HCT116 (cell line): ENCODE measurements at regions not wholly inside any gene's neighbourhood (a gene's known extent, or its start where the extent isn't known, plus 50 kb on each side); places are given as distances from the start of the nearest gene placed in this dataset.

Experiments used
- ATAC-seq: fragments of 200-7000 bp; cut with Tn5 transposase; 2 replicates; pipeline ENCODE4 v1.9.1; 2020; ENCODE audit warnings: mild to moderate bottlenecking, moderate library complexity
- BruUV-seq: library from RNA; stranded (reverse); fragments of 400-500 nt; replicated peaks from 2 replicates; lab custom pipeline; 2021; lab: Mats Ljungman, UMichigan
- CTCF ChIA-PET: fragments of 300-600 bp; sonication (Branson Sonifier 250); formaldehyde crosslinking; loops from one replicate; lab custom pipeline; 2021; ENCODE audit warnings: antibody characterized with exemption; lab: Charles Lee
- POLR2A ChIA-PET: fragments of 300-600, 350-600 bp; sonication (Branson Sonifier 250); formaldehyde crosslinking; loops from one replicate; lab custom pipeline; 2021; ENCODE audit warnings: antibody characterized with exemption; lab: Charles Lee
- RAD21 ChIA-PET, 2 experiments: fragments of 300-600 bp; sonication (Branson Sonifier 250); formaldehyde crosslinking; loops; one replicate each; lab custom pipeline; 2023; ENCODE audit warnings: low total read pairs in 2 of 2; ENCODE audit not compliant: uncharacterized antibody in 2 of 2, unreplicated experiment in 2 of 2, low non-redundant PET in 1 of 2; lab: Charles Lee
- DNase-seq: peaks from one replicate; pipeline ENCODE4 v3.0.0-alpha.2; 2010; ENCODE audit warnings: low read depth, low spot score
- H2AFZ ChIP-seq: fragments of 200-600 bp; shearing (Covaris generic), sonication (generic); 2 replicates; pipeline ENCODE4 v1.6.1; 2017; ENCODE audit warnings: low read depth, mixed run types, mixed read lengths, antibody characterized with exemption, low read length; ENCODE audit not compliant: poor library complexity, severe bottlenecking
- H3K27ac ChIP-seq: 2 replicates; pipeline ENCODE4 v1.5.1; 2012; ENCODE audit warnings: low read depth, low read length
- H3K27me3 ChIP-seq: fragments of 200-600 bp; sonication (generic); 2 replicates; pipeline ENCODE4 v1.6.1; 2016; ENCODE audit warnings: mixed run types, low read length, mixed read lengths; ENCODE audit not compliant: insufficient read depth
- H3K36me3 ChIP-seq, 2 experiments: fragments of 200-500 bp in 1 of 2; fragments of 200-600 bp in 1 of 2; sonication (Bioruptor generic) in 1 of 2; sonication (generic) in 1 of 2; 2 replicates each; pipeline versions ENCODE4 v1.5.1 to v1.6.1; 2014 to 2016; ENCODE audit warnings: low read length in 2 of 2, inconsistent platforms in 1 of 2, mixed read lengths in 1 of 2, mixed run types in 1 of 2; ENCODE audit not compliant: insufficient read depth in 2 of 2, control insufficient read depth in 1 of 2
- H3K4me1 ChIP-seq, 2 experiments: fragments of 200-600 bp in 1 of 2; sonication (generic) in 1 of 2; 2 replicates each; pipeline versions ENCODE4 v1.5.1 to v1.6.1; 2012 to 2017; ENCODE audit warnings: low read length in 2 of 2, inconsistent platforms in 1 of 2, mild to moderate bottlenecking in 1 of 2, mixed read lengths in 1 of 2, mixed run types in 1 of 2, moderate library complexity in 1 of 2; ENCODE audit not compliant: insufficient read depth in 2 of 2, control insufficient read depth in 1 of 2
- H3K4me2 ChIP-seq: fragments of 200-600 bp; sonication (generic); 2 replicates; pipeline ENCODE4 v1.6.1; 2017; ENCODE audit warnings: mixed run types, low read length, mixed read lengths
- H3K4me3 ChIP-seq, 2 experiments: fragments of 200-600 bp in 1 of 2; sonication (generic) in 1 of 2; replicated peaks in 1 of 2; 2 replicates each; pipeline ENCODE4 v1.5.1; 2011 to 2016; ENCODE audit warnings: low read length in 2 of 2, control low read depth in 1 of 2, low read depth in 1 of 2, mild to moderate bottlenecking in 1 of 2, mixed read lengths in 1 of 2, mixed run types in 1 of 2
- H3K79me2 ChIP-seq: fragments of 200-600 bp; sonication (generic); 2 replicates; pipeline ENCODE4 v1.6.1; 2017; ENCODE audit warnings: mild to moderate bottlenecking, mixed run types, low read length, moderate library complexity, mixed read lengths; ENCODE audit not compliant: insufficient read depth
- H3K9ac ChIP-seq: fragments of 200-600 bp; sonication (generic); 2 replicates; pipeline ENCODE4 v1.6.1; 2016; ENCODE audit warnings: low read length, mixed read lengths
- H3K9me2 ChIP-seq: fragments of 200-600 bp; sonication (generic), shearing (Covaris generic); 2 replicates; pipeline ENCODE4 v1.6.1; 2017; ENCODE audit warnings: mixed run types, mild to moderate bottlenecking, moderate library complexity; ENCODE audit not compliant: insufficient read depth
- H3K9me3 ChIP-seq, 2 experiments: fragments of 200-500 bp in 1 of 2; fragments of 200-600 bp in 1 of 2; sonication (Bioruptor generic) in 1 of 2; sonication (generic) in 1 of 2; 2 replicates each; pipeline ENCODE4 v1.6.1; 2014 to 2017; ENCODE audit warnings: low read length in 2 of 2, mixed read lengths in 2 of 2, inconsistent platforms in 1 of 2, low read depth in 1 of 2, mild to moderate bottlenecking in 1 of 2, mixed run types in 1 of 2, moderate library complexity in 1 of 2; ENCODE audit not compliant: control insufficient read depth in 1 of 2, insufficient read depth in 1 of 2
- H4K20me1 ChIP-seq: fragments of 200-600 bp; sonication (generic), shearing (Covaris generic); 2 replicates; pipeline ENCODE4 v1.6.1; 2017; ENCODE audit warnings: mixed run types, mild to moderate bottlenecking, moderate library complexity; ENCODE audit not compliant: insufficient read depth
- ATF3 ChIP-seq: IDR thresholded peaks from 2 replicates; pipeline ENCODE4 v1.6.1; 2012
- CBX3 ChIP-seq: IDR thresholded peaks from 2 replicates; pipeline ENCODE4 v1.6.1; 2012; ENCODE audit warnings: low read depth
- CEBPB ChIP-seq: IDR thresholded peaks from 2 replicates; pipeline ENCODE4 v1.6.1; 2012; ENCODE audit warnings: low read depth
- EZH2 ChIP-seq: fragments of 200-600 bp; sonication (generic); IDR thresholded peaks from 2 replicates; pipeline ENCODE4 v1.6.1; 2017; ENCODE audit warnings: antibody characterized with exemption, mixed run types
- EZH2phosphoT487 ChIP-seq: fragments of 200-600 bp; IDR thresholded peaks from 2 replicates; pipeline ENCODE4 v1.6.1; 2018; ENCODE audit warnings: antibody characterized with exemption, borderline replicate concordance
- SIN3A ChIP-seq: IDR thresholded peaks from 2 replicates; pipeline ENCODE4 v1.6.1; 2012; ENCODE audit warnings: low read depth
- TCF7L2 ChIP-seq: IDR thresholded peaks from 2 replicates; pipeline ENCODE4 v1.7.0; 2011; ENCODE audit warnings: borderline replicate concordance, inconsistent platforms; ENCODE audit not compliant: insufficient read depth, insufficient read length; ENCODE audit errors: extremely low read depth
- YY1 ChIP-seq: IDR thresholded peaks from 2 replicates; pipeline ENCODE4 v1.6.1; 2011; ENCODE audit warnings: low read length, low read depth, moderate library complexity, mild to moderate bottlenecking; ENCODE audit not compliant: insufficient replicate concordance; ENCODE audit errors: extremely low read depth
- ZFX ChIP-seq: fragments of 450-650 bp; IDR thresholded peaks from 2 replicates; pipeline ENCODE4 v1.6.1; 2017
- ZNF274 ChIP-seq: fragments of 200-500 bp; sonication (Bioruptor generic); IDR thresholded peaks from 2 replicates; pipeline ENCODE4 v1.6.1; 2014; ENCODE audit warnings: mild to moderate bottlenecking, low read depth, low read length, inconsistent platforms
- intact Hi-C: fragments of 100-400 bp; cut with micrococcal nuclease; formaldehyde crosslinking; loops from 2 replicates; pipeline ENCODE4 v1.10.0; 2022
- TF ChIP-seq, protein P1 (sequence below): IDR thresholded peaks from 2 replicates; pipeline ENCODE4 v1.6.1; 2012; ENCODE audit warnings: low read depth
- TF ChIP-seq, protein P2 (sequence below), 3 experiments: fragments of 200-600 bp in 1 of 3; sonication (generic) in 1 of 3; IDR thresholded peaks in 2 of 3; conservative IDR thresholded peaks in 1 of 3; 2 replicates each; pipeline ENCODE4 v1.5.1; 2012 to 2017; ENCODE audit warnings: low read depth in 2 of 3, low read length in 2 of 3, antibody characterized with exemption in 1 of 3, borderline replicate concordance in 1 of 3, control low read depth in 1 of 3, mild to moderate bottlenecking in 1 of 3, mixed read lengths in 1 of 3, mixed run types in 1 of 3, moderate library complexity in 1 of 3; ENCODE audit not compliant: insufficient read depth in 1 of 3

GRCh38 chr18:38262661-38263060, 697.1 kb upstream of the CELF4 start:
- no peaks in the 10 kb centered on the region for H3K79me2 ChIP-seq
- RAD21 ChIA-PET: no interaction called here
- DNase-seq (no peak), ATAC-seq (no peak)
- peaks cover 5 to 8% of the 10 kb centered on the region in 2 experiments for H3K9me3 ChIP-seq
- POLR2A ChIA-PET: no interaction called here
- H3K27ac ChIP-seq: no peak overlapping the region
- H3K4me3 ChIP-seq: no peak overlapping the region
- H3K4me1 ChIP-seq: no peaks in the 10 kb centered on the region
- CTCF ChIA-PET: no interaction called here
- BruUV-seq: no TSS peak
- H3K27me3 ChIP-seq: no peaks in the 10 kb centered on the region
- H3K4me2 ChIP-seq: no peak overlapping the region
- H3K36me3 ChIP-seq: no peaks in the 10 kb centered on the region
- intact Hi-C loops: no loop called here
- TF ChIP-seq CEBPB (no peak), EZH2 (no peak), SIN3A (no peak), EZH2phosphoT487 (no peak), ZNF274 (no peak), CBX3 (no peak), TCF7L2 (no peak), ATF3 (no peak), YY1 (no peak), ZFX (no peak)
- TF ChIP-seq, protein P1, sequence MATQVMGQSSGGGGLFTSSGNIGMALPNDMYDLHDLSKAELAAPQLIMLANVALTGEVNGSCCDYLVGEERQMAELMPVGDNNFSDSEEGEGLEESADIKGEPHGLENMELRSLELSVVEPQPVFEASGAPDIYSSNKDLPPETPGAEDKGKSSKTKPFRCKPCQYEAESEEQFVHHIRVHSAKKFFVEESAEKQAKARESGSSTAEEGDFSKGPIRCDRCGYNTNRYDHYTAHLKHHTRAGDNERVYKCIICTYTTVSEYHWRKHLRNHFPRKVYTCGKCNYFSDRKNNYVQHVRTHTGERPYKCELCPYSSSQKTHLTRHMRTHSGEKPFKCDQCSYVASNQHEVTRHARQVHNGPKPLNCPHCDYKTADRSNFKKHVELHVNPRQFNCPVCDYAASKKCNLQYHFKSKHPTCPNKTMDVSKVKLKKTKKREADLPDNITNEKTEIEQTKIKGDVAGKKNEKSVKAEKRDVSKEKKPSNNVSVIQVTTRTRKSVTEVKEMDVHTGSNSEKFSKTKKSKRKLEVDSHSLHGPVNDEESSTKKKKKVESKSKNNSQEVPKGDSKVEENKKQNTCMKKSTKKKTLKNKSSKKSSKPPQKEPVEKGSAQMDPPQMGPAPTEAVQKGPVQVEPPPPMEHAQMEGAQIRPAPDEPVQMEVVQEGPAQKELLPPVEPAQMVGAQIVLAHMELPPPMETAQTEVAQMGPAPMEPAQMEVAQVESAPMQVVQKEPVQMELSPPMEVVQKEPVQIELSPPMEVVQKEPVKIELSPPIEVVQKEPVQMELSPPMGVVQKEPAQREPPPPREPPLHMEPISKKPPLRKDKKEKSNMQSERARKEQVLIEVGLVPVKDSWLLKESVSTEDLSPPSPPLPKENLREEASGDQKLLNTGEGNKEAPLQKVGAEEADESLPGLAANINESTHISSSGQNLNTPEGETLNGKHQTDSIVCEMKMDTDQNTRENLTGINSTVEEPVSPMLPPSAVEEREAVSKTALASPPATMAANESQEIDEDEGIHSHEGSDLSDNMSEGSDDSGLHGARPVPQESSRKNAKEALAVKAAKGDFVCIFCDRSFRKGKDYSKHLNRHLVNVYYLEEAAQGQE: no peak
- TF ChIP-seq, protein P2, sequence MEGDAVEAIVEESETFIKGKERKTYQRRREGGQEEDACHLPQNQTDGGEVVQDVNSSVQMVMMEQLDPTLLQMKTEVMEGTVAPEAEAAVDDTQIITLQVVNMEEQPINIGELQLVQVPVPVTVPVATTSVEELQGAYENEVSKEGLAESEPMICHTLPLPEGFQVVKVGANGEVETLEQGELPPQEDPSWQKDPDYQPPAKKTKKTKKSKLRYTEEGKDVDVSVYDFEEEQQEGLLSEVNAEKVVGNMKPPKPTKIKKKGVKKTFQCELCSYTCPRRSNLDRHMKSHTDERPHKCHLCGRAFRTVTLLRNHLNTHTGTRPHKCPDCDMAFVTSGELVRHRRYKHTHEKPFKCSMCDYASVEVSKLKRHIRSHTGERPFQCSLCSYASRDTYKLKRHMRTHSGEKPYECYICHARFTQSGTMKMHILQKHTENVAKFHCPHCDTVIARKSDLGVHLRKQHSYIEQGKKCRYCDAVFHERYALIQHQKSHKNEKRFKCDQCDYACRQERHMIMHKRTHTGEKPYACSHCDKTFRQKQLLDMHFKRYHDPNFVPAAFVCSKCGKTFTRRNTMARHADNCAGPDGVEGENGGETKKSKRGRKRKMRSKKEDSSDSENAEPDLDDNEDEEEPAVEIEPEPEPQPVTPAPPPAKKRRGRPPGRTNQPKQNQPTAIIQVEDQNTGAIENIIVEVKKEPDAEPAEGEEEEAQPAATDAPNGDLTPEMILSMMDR (IDR thresholded peaks at IDR 0.05 in 2 of 3, conservative IDR thresholded peaks at IDR 0.05 in 1 of 3; ENCODE audit: borderline replicate concordance in 1 of 3, insufficient read depth in 1 of 3, low read depth in 2 of 3, low read length in 2 of 3): no peak
- H2AFZ ChIP-seq: no peak overlapping the region
- H3K9ac ChIP-seq: no peak overlapping the region
- no peaks in the 10 kb centered on the region for H4K20me1 ChIP-seq
- no peaks in the 10 kb centered on the region for H3K9me2 ChIP-seq
